Right renal pelvis (tissue), 4 donors: ENCODE measurements at regions not wholly inside any gene's neighbourhood (a gene's known extent, or its start where the extent isn't known, plus 50 kb on each side); places are given as distances from the start of the nearest gene placed in this dataset.
"Not testable (repeated sequence)": the region's sequence is repeated elsewhere in the genome, so short reads cannot be mapped to it uniquely, and the experiment has no call there.

ENCODE experiments used
- DNase-seq, 4 donors: peaks; one replicate each; pipeline ENCODE4 v3.0.0-alpha.2; 2013; ENCODE audit warnings: low read depth in 4 of 4, low spot score in 3 of 4, missing footprints in 1 of 4

GRCh38 chrX:46235778-46236177 lies 309.4 kb downstream of the ZNF674 start:
- no peak for DNase-seq

DNA sequence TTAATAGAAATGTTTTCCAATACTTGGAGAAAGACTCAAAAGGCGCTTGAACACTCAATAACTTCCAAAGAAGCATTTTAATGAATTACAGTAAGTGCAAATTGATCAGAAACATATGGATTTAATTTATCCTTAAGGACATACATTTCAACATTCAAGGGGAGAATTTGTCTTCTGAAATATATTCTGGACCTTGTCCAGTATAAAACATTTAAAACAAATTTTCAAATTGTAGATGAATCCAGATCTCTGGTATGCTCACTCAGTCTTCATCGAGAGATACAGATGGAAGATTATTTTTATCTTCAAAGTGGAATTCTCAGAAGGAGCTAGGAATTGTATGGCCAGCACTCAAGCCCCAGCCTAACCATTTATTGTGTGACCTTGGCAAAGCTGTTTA lies 310.4 kb downstream of the ZNF674 start:
- DNase-seq = no peak

DNA sequence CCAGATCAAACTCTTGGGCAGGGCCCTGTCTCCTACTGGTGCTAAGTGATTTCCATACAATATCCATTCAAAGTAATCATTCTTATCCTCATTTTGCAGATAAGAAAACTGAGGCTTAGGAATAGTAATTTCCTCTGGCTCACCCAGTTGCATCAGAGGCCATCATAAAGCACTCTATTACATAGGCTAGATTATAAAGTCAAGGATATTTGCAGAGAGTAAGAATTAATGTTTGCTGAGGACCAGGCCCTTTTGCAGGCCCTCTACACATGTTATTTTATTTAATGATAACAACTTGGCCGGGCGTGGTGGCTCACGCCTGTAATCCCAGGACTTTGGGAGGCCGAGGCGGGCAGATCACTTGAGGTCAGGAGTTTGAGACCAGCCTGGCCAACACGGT lies 316.8 kb downstream of the ZNF674 start:
- DNase-seq = no peak

- no peak for DNase-seq
Measured at GRCh38 chrX:46226422-46226821, 318.8 kb downstream of the ZNF674 start.

DNA sequence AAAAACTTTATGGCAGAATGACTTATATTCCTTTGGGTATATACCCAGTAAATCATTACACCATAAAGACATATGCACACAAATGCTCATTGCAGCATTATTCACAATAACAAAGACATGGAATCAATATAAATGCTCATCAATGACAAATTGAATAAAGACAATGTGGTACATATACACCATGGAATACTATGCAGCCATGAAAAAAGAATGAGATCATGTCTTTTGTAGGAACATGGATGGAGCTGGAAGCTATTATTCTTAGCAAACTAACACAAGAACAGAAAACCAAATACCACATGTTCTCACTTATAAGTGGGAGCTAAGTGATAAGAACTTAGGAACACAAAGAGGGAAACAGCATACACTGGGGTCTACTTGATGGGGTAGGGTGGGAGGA lies 321.7 kb downstream of the ZNF674 start:
- DNase-seq = not testable (repeated sequence)

DNA sequence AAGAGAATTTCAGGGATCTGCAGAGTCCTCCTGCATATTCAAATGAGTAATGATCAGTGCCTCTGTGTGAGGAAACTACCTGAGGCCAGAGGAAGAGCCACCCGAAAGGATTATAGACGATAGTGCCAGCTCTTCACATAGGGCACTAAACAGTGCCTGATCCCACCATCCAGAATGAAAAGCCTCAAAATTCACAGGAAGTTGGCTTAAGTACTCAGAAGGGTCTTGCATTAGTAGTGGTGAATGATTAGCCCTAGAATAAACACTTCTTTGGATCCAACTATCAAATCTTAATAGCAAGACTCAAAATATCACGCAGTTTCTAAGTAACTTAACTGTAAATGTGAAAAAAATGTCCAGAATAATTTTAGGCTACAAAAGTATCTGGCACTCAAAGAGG lies 324.4 kb downstream of the ZNF674 start:
- no peak for DNase-seq

GRCh38 chrX:46218373-46218772 lies 326.8 kb downstream of the ZNF674 start:
- DNase-seq = no peak

DNA sequence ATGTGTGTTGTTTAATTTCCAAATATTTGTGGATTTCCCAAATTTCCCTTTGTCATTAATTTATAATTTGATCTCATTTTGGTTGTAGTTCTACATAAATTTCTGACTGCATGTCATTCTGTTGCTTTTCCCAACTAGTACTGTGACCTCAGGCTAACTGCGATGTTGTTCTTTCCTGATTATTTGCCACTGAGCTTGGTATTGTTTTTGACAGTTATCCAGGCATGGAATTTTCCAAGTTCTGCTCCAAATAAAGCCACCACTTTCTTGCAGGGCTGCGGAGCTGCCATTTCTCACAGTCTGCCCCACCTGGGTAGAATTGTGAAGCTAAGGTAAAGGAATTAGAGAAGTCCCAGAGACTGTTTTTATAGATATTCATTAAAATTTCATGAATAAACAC lies 328.8 kb downstream of the ZNF674 start:
- no peak for DNase-seq

DNA sequence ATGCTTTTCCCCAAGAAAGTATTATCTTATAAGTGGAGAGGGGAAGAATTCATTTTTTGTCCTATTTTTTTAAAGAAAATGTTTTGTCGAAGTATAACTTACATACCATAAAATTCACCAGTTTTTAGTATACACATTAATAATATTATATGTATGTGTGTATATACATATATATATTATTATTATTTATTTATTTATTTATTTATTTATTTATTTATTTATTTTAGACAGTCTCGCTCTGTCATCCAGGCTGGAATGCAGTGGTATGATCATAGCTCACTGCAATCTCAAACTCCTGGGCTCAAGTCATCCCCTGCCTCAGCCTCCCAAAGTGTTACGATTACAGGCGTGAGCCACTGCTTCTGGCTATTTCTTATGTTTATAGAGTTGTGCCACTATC lies 334.1 kb downstream of the ZNF674 start:
- no peak for DNase-seq

GRCh38 chrX:46209768-46210167 lies 335.5 kb downstream of the ZNF674 start:
- no peak for DNase-seq

DNA sequence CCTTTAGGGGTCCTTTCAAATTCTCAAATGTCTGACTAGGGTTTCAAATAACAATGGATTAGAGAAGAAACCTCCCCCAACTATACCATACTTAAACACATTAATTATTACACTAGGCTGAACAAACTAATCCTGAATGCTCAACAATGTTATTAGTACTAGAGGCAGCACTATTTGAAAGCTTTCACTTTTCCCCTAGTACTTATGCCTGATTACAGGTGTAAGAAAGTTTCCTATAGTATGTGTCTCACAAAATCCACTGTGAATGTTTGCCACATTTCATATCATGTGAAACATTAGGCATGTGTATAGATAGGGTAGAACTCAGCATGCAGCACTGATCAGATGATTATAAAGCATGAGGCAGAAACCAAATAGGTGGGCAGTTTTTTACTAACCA lies 336.2 kb downstream of the ZNF674 start:
- DNase-seq = no peak

DNA sequence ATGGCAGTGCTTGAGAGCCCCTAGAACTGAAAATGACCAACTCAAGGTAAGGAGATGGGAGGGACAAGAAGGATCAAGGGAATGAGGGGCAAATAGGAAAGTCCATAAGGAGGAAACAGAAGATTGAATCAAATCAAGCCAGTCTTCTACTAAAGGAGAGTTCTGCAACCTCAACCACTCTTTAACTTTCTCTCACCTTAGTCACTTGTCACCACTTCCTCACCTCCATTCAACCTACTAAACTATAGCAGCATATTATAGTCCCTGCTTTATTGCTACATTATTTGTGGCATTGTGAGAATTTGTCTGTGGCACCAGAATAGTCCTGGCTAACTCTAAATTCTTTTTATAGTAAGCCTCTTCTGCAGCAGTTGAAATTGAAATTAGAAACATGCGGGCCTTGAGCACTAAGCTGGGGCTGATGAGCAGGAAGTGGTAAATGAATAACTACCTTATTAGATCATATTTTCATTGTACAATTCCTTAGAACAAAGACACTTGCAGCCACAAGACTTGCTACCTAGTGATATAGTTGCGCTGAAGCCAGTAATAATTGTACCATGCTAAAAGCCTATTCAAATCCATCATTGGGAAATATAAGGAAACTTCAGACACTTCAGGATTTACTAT lies 336.9 kb downstream of the ZNF674 start:
- DNase-seq = no peak

DNA sequence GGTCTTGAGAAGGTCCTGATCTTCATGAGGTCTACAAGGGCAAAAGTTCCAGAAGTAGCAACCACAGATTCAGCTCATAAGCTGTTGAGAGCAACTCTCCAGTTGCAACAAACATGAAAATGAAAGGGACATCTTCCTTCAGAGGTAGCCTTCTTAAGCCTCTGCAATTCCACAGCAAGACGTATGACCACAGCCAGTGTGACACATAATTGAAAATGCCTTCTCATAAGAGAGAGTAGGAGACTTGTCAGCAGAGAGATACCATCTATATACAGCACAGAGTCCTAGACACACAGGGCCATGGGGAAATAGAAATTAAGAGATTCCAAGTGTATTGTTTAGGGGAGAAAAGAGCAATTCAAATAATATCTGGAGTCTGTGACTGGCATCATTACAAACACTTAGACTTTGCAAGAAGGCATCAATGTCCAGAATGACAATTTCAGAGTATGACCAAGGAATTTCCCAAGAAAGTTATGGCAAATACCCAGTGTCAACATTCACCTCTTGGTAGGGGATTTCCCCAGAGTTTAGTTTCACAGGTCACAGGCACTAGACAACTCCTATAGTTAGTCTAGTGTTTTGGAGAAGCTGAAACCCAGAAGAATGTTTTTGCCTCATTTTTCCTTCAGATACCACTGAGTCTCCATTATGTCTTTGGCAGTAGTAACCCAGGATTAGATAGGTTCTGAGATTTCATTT lies 340.3 kb downstream of the ZNF674 start:
- DNase-seq = no peak

DNA sequence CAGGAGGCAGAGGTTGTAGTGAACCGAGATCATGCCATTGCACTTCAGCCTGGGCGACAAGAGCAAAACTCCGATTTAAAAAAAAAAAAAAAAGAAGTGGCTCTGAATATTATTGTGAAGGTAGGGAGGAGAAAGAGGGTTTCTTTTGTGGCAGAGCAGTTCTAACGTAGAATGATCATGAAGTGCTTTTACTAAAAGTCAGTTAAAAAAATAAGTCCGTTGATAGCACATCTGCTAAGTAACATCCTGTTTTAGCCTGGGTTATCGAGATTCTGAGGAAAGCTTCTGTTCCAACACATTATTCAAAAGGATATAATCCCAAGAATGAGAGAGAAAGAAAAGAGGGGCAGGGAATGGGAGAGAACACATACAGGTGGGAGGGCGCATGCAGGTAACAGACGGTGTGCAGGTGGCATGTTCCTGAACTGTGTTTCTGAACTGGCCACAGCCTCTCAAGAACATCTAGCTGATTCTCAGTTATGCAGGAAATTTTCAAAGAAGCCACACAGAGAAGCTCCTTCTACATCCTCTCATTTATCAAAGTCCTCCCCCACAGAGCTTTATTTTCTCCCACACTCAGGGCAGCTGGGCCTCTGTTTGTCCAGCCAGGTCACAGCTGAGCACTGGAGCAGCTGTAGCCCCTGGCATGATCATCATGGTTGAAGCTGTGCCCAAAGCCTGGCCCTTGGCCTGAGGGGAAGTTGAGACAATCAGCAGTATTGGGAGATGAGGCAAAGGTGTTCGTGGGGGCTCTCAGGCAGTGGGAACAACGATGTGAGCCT lies 342.3 kb downstream of the ZNF674 start:
- peak in 1 of 4 donors; percentile 8 for DNase-seq

GRCh38 chrX:46200413-46200812 lies 344.8 kb downstream of the ZNF674 start:
- DNase-seq = no peak

DNA sequence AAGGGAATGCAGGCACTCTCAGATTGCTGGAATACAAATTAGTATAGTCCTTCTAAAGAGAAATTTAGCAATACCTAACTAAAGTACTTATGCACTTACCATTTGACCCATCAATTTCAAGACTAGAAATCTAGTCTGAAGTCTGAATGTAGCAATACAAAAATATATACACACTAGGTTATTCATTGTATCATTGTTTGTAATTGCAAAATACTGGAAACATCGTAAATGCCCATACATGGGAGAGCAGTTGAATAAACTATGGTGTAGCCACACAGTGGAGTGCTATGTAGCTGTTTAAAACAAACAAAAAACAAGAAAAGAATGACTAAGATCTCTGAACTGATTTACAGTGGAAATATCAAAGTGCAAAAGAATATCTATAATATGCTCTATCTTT lies 346.4 kb downstream of the ZNF674 start:
- no peak for DNase-seq

- DNase-seq = not testable (repeated sequence)
Measured at GRCh38 chrX:46186811-46187106, 358.5 kb downstream of the ZNF674 start.

DNA sequence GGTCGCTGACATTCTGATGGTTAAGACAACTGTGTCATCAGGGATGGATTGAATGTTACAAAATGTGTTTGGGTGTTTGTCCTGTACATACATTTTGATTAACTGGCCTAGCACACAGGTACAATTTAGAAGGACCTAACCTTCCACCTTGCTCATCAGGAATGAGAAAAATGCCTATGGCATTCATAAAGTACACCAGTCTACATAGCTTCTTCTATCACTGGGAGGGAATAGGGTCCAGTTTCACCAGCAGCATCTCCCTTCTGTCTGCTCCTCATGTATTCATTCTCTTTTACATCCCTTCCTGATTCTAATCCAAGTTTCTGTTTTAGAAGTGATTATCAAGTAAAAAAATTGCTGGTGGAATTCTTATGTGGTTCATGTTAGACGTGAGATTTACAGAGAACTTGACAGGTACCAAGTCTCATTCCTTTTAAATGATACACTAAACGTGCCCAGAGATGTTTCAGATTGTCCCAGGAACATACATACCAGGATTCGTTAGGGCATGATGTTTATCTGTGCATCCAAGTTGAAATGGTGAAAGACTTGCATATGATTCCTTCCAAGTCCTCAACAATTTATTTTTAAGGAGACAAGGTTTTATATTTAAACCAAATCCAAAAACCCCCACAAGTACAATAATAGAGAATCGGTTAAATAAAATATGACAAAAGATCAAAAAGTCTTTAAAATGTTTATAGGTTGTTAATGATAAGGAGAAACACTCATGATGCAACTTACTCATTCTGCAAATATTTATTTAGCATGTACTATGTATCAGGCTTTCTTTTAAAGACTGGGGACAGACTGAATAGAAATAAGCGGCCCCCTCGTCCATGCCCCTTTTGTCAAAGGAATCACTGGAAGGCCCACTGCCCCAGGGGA lies 359.1 kb downstream of the ZNF674 start:
- no peak for DNase-seq

DNA sequence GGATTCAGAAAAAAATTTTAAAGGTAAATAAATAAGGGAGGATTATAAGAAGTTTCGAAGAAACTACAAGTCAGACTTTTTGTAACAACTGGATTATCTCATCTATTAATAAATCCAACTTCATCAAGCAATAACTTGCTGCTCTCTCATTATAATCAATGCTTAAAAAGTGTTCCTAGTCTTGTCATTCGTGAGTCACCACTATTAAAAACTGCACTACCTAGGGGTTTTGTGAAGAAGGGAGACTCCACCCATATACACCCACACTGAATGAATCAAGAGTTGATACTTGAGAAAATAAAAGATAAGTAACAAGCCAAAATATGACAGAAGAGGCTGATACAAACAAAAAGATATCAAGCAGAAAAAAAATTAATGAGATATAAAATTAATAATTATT lies 360.5 kb downstream of the ZNF674 start:
- no peak for DNase-seq

DNA sequence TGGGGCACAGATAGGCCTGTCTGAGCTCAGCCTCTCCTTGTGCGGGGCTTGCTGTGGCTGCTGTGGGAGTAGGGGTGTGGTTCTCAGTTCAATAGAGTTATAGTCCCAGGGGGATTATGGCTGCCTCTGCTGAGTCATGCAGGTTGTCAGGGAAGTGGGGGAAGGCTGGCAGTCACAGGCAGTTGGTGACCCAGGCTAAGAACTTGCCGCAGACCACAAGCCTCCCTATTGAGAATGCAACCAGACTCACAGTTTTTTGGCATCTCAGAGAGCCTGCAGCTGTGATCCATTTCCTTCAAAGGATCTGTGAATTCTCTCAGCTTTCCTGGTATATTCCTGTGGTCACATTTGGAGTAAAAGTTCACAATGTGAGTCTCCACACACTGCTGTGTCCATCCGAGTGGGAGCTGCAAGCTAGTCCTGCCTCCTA lies 364.9 kb downstream of the ZNF674 start:
- peak in 1 of 4 donors; percentile 6 for DNase-seq

DNA sequence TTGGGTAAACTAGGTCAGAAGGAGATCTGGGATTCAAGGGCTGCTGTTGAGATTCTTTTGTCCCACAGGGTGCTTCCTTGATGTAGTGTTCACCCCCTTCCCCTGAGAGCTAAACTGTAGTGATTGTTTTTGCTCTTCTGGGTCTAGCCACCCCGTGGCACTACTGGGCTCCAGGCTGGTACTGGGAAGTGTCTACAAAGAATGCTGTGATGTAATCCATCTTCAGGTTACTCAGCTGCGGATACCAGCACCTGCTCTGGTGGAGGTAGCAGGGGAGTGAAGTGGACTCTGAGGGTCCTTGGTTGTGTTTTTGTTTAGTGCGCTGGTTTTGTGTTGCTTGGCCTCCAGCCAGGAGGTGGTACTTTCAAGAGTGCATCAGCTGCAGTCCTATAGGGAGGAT lies 365.5 kb downstream of the ZNF674 start:
- no peak for DNase-seq
